OCI-LY7 (cell line): ENCODE measurements at regions not wholly inside any gene's neighbourhood (a gene's known extent, or its start where the extent isn't known, plus 50 kb on each side); places are given as distances from the start of the nearest gene placed in this dataset.

Source experiments
- BruUV-seq: library from RNA; stranded (reverse); fragments of 400-500 nt; replicated peaks from 2 replicates; lab custom pipeline; 2021; lab: Mats Ljungman, UMichigan
- CTCF ChIA-PET: fragments of 300-600 bp; sonication (Branson Sonifier 250); formaldehyde crosslinking; loops from one replicate; lab custom pipeline; 2022; ENCODE audit warnings: antibody characterized with exemption; ENCODE audit not compliant: unreplicated experiment; lab: Charles Lee
- POLR2A ChIA-PET: fragments of 300-600 bp; sonication (Branson Sonifier 250); formaldehyde crosslinking; loops from one replicate; lab custom pipeline; 2022; ENCODE audit warnings: antibody characterized with exemption; lab: Charles Lee
- DNase-seq: peaks from one replicate; pipeline ENCODE4 v3.0.0-alpha.2; 2015; ENCODE audit warnings: low spot score
- H2AFZ ChIP-seq: fragments of 200-600 bp; sonication (generic), shearing (Covaris generic); 2 replicates; pipeline ENCODE4 v1.6.1; 2014; ENCODE audit warnings: mild to moderate bottlenecking, antibody characterized with exemption, low read length, moderate library complexity
- H3K27ac ChIP-seq: fragments of 200-600 bp; sonication (generic); 2 replicates; pipeline ENCODE4 v1.5.1; 2014; ENCODE audit warnings: mixed run types, low read depth, mild to moderate bottlenecking, moderate library complexity, low read length, inconsistent platforms; ENCODE audit not compliant: poor library complexity, severe bottlenecking
- H3K36me3 ChIP-seq: fragments of 200-600 bp; sonication (generic); 2 replicates; pipeline ENCODE4 v1.6.1; 2014; ENCODE audit warnings: mild to moderate bottlenecking, antibody characterized with exemption, low read length, moderate library complexity, mixed read lengths; ENCODE audit not compliant: insufficient read depth
- H3K4me1 ChIP-seq: fragments of 200-600 bp; sonication (generic); 2 replicates; pipeline ENCODE4 v1.5.1; 2014; ENCODE audit warnings: mild to moderate bottlenecking, low read length; ENCODE audit not compliant: insufficient read depth, poor library complexity, severe bottlenecking
- H3K4me2 ChIP-seq: fragments of 200-600 bp; sonication (generic); 2 replicates; pipeline ENCODE4 v1.6.1; 2014; ENCODE audit warnings: mild to moderate bottlenecking, low read length
- H3K4me3 ChIP-seq: fragments of 200-600 bp; sonication (generic); 2 replicates; pipeline ENCODE4 v1.5.1; 2014; ENCODE audit warnings: mild to moderate bottlenecking, low read depth, low read length; ENCODE audit not compliant: poor library complexity, severe bottlenecking
- H3K79me2 ChIP-seq: fragments of 200-600 bp; sonication (generic); 2 replicates; pipeline ENCODE4 v1.6.1; 2016; ENCODE audit warnings: low read depth, mild to moderate bottlenecking, low read length, moderate library complexity, mixed read lengths; ENCODE audit not compliant: insufficient read depth
- H3K9me2 ChIP-seq: fragments of 200-600 bp; sonication (generic); 2 replicates; pipeline ENCODE4 v1.6.1; 2016; ENCODE audit warnings: mild to moderate bottlenecking, low read length, mixed read lengths; ENCODE audit not compliant: insufficient read depth
- H3K9me3 ChIP-seq: fragments of 200-600 bp; sonication (generic); 2 replicates; pipeline ENCODE4 v1.6.1; 2014; ENCODE audit warnings: mild to moderate bottlenecking, mixed run types, low read length, mixed read lengths
- H4K20me1 ChIP-seq: fragments of 200-600 bp; sonication (generic); 2 replicates; pipeline ENCODE4 v1.6.1; 2014; ENCODE audit warnings: mild to moderate bottlenecking, antibody characterized with exemption, low read length, moderate library complexity, mixed read lengths; ENCODE audit not compliant: insufficient read depth
- EZH2phosphoT487 ChIP-seq: fragments of 200-600 bp; sonication (generic); IDR thresholded peaks from 2 replicates; pipeline ENCODE4 v1.6.1; 2018; ENCODE audit warnings: low read depth, borderline replicate concordance, mild to moderate bottlenecking, mixed run types, antibody characterized with exemption, low read length, moderate library complexity, mixed read lengths
- intact Hi-C: fragments of 100-400 bp; cut with micrococcal nuclease; formaldehyde crosslinking; loops from one replicate; pipeline ENCODE4 v1.10.0; 2022; ENCODE audit not compliant: unreplicated experiment
- TF ChIP-seq, protein P1 (sequence below): fragments of 200-600 bp; sonication (generic); conservative IDR thresholded peaks from 2 replicates; pipeline ENCODE4 v1.5.1; 2014; ENCODE audit warnings: mild to moderate bottlenecking, antibody characterized with exemption, low read length, moderate library complexity, mixed read lengths

DNA sequence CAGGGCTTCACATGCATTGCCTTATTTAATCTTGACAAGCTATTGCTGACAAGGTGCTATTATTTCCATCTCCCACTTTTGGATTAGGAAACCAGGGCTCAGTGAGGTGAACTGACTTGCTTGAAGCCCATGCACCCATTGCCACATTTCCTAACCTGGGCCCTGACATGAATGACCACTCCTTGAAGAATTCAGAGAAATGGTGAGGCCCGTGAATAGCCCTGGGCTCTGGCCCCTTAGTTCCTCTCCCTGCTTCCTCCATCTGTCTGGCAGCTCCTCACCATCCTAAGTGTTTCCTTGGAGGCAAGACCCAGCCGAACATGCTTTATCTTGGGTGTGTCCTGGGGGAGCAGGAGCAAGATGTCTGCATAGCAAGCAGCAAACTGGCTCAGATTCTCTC, 56.1 kb upstream of the NECTIN1 start:
- no peaks in the 10 kb centered on the region for H3K79me2 ChIP-seq
- H3K27ac ChIP-seq, result no peak overlapping the region
- POLR2A ChIA-PET, result interaction anchor here (0.7 kb wide), 1 partner anchor 9 kb away, joined by 6 read pairs; no protein-coding TSS in a partner anchor
- peaks cover 20% of the 10 kb centered on the region for H3K4me1 ChIP-seq
- TF ChIP-seq EZH2phosphoT487, result no peak
- TF ChIP-seq, protein P1, sequence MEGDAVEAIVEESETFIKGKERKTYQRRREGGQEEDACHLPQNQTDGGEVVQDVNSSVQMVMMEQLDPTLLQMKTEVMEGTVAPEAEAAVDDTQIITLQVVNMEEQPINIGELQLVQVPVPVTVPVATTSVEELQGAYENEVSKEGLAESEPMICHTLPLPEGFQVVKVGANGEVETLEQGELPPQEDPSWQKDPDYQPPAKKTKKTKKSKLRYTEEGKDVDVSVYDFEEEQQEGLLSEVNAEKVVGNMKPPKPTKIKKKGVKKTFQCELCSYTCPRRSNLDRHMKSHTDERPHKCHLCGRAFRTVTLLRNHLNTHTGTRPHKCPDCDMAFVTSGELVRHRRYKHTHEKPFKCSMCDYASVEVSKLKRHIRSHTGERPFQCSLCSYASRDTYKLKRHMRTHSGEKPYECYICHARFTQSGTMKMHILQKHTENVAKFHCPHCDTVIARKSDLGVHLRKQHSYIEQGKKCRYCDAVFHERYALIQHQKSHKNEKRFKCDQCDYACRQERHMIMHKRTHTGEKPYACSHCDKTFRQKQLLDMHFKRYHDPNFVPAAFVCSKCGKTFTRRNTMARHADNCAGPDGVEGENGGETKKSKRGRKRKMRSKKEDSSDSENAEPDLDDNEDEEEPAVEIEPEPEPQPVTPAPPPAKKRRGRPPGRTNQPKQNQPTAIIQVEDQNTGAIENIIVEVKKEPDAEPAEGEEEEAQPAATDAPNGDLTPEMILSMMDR, result no peak
- intact Hi-C loops, result no loop called here
- H2AFZ ChIP-seq, result no peak overlapping the region
- H3K36me3 ChIP-seq, result no peaks in the 10 kb centered on the region
- no peaks in the 10 kb centered on the region for H4K20me1 ChIP-seq
- no TSS peak for BruUV-seq
- H3K9me3 ChIP-seq, result no peaks in the 10 kb centered on the region
- H3K4me2 ChIP-seq, result no peak overlapping the region
- CTCF ChIA-PET, result no interaction called here
- no peak overlapping the region for H3K4me3 ChIP-seq
- no peak for DNase-seq
- H3K9me2 ChIP-seq, result no peaks in the 10 kb centered on the region

DNA sequence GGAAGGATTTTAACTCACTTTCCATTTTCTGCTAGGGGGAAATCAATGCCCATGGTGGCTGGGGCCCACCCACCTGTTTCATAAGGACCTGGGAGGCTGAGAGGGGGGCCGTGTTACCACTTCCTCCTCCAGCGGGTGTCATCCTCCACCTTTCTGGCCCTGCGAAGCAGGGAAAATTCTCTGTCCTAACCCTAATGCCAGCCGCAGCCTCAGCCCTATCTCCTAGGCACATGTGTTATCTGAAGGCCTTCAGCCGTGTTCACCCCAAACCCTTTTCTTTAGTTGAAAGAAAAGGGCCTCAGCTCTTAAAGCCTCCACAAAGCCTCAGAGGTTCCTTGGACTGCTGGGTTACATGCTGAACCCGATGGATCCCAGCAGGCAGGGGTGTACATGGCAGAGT, 55.4 kb upstream of the NECTIN1 start:
- no TSS peak for BruUV-seq
- ChIA-PET CTCF (no interaction called here), POLR2A (interaction anchor here (0.7 kb wide), 1 partner anchor 10 kb away, joined by 6 read pairs; no protein-coding TSS in a partner anchor)
- no peaks in the 10 kb centered on the region for H3K9me2 ChIP-seq
- H2AFZ ChIP-seq, result no peak overlapping the region
- DNase-seq, result no peak
- no peaks in the 10 kb centered on the region for H3K79me2 ChIP-seq
- no peaks in the 10 kb centered on the region for H3K9me3 ChIP-seq
- intact Hi-C loops, result no loop called here
- H3K4me2 ChIP-seq, result no peak overlapping the region
- no peak overlapping the region for H3K4me3 ChIP-seq
- TF ChIP-seq, protein P1, result no peak
- TF ChIP-seq EZH2phosphoT487, result no peak
- H4K20me1 ChIP-seq, result no peaks in the 10 kb centered on the region
- no peak overlapping the region for H3K27ac ChIP-seq
- H3K36me3 ChIP-seq, result no peaks in the 10 kb centered on the region
- H3K4me1 ChIP-seq, result peaks cover 20% of the 10 kb centered on the region

DNA sequence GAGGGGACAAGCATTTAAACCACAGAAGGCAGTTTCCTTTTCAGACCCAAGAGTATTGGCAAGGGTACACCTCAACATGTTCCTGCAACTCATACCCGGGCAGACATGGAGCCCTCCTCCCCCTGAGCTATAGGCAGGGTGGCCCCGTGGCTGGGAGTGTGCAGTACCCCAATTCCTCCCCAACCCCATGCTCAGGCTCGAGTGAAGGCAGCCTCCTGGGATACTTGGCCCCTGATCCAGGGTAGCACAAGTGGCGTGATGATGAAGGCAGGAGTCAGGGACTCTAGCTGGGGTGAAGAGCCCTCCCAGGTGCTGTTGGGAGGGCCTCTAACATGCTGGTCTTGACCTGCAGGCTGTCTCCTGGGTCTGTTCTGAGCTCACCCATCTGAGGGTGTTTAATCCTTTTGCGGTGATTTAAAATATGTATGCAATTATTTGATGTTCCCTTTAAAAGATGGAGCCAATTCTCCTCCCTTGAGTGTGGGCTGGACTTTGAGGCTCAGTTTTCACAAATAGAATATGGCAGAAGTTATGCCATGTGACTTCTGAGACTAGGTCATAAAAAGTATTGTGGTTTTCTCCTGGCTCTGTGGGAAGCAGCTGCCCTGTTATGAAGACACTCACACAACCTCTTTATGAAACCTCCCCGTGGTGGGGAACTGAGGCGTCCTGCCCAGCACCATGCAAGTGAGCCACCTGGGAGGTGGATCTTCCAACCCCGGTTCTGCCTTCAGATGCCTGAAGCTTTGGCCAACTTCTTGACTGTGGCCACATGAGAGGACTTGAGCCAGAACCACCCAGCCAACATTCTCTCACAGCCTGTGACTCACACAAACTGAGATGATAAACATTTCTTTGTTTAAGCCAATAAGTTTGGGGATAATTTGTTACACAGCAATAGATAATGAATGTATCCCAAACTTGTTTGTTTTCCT, 54.7 kb upstream of the NECTIN1 start:
- ChIA-PET CTCF (no interaction called here), POLR2A (no interaction called here)
- H3K36me3 ChIP-seq, result no peaks in the 10 kb centered on the region
- no peaks in the 10 kb centered on the region for H3K9me3 ChIP-seq
- TF ChIP-seq, protein P1, result no peak
- no peak for TF ChIP-seq EZH2phosphoT487
- intact Hi-C loops, result no loop called here
- H3K79me2 ChIP-seq, result no peaks in the 10 kb centered on the region
- no peaks in the 10 kb centered on the region for H3K9me2 ChIP-seq
- H3K27ac ChIP-seq, result no peak overlapping the region
- BruUV-seq, result no TSS peak
- H3K4me1 ChIP-seq, result peaks cover 20% of the 10 kb centered on the region
- no peak overlapping the region for H3K4me3 ChIP-seq
- H4K20me1 ChIP-seq, result no peaks in the 10 kb centered on the region
- H2AFZ ChIP-seq, result no peak overlapping the region
- no peak for DNase-seq
- no peak overlapping the region for H3K4me2 ChIP-seq
